ENCODE measurements at regions not wholly inside any gene's neighbourhood (a gene's known extent, or its start where the extent isn't known, plus 50 kb on each side); places are given as distances from the start of the nearest gene placed in this dataset.

GRCh38 chr18:7301094-7301493 is 70.2 kb downstream of the LRRC30 start:
- TF ChIP-seq CTCF (IDR thresholded peaks at IDR 0.05) (no peak), POLR2AphosphoS5 (IDR thresholded peaks at IDR 0.05) (no peak)

Data from gastroesophageal sphincter (tissue), 3 donors.